Natural killer cell (primary cell): ENCODE measurements at regions not wholly inside any gene's neighbourhood (a gene's known extent, or its start where the extent isn't known, plus 50 kb on each side); places are given as distances from the start of the nearest gene placed in this dataset.

Source experiments
- ATAC-seq, 3 donors: fragments of 150-1000 bp in 2 of 3; fragments of 200-7000 bp in 1 of 3; cut with Tn5 transposase; 1 replicate in 1 of 3; 2 replicates in 2 of 3; pipeline ENCODE4 v1.10.0; 2021; ENCODE audit warnings: mild to moderate bottlenecking in 2 of 3, moderate library complexity in 2 of 3
- DNase-seq, 2 donors: peaks; one replicate each; pipeline versions ENCODE4 v3.0.0 to v3.0.0-alpha.2; 2013 to 2021; ENCODE audit warnings: mixed read lengths in 1 of 2
- H3K27ac ChIP-seq: one replicate; pipeline ENCODE4 v1.5.1; 2013; ENCODE audit warnings: mild to moderate bottlenecking, low read length
- H3K27me3 ChIP-seq: one replicate; pipeline ENCODE4 v1.6.1; 2013; ENCODE audit warnings: low read length; ENCODE audit not compliant: control insufficient read depth, insufficient read depth
- H3K36me3 ChIP-seq: one replicate; pipeline ENCODE4 v1.6.1; 2013; ENCODE audit warnings: low read length; ENCODE audit not compliant: control insufficient read depth, insufficient read depth
- H3K4me1 ChIP-seq: one replicate; pipeline ENCODE4 v1.6.1; 2013; ENCODE audit warnings: low read length; ENCODE audit not compliant: control insufficient read depth, insufficient read depth
- H3K4me3 ChIP-seq: one replicate; pipeline ENCODE4 v1.5.1; 2013; ENCODE audit warnings: low read length
- H3K9me3 ChIP-seq: one replicate; pipeline ENCODE4 v1.6.1; 2013; ENCODE audit warnings: low read length; ENCODE audit not compliant: control insufficient read depth, insufficient read depth
- H3K27ac Mint-ChIP-seq, 2 donors: one replicate each; pipeline ENCODE4 v1.8.0; 2022; ENCODE audit warnings: mild to moderate bottlenecking in 2 of 2, mixed read lengths in 2 of 2, moderate library complexity in 1 of 2
- H3K27me3 Mint-ChIP-seq, 2 donors: one replicate each; pipeline ENCODE4 v1.8.0; 2022; ENCODE audit warnings: low read depth in 2 of 2, mixed read lengths in 2 of 2
- H3K36me3 Mint-ChIP-seq: one replicate; pipeline ENCODE4 v1.8.0; 2022; ENCODE audit warnings: mixed read lengths
- H3K4me1 Mint-ChIP-seq, 2 donors: one replicate each; pipeline ENCODE4 v1.8.0; 2022; ENCODE audit warnings: mixed read lengths in 2 of 2
- H3K4me3 Mint-ChIP-seq: one replicate; pipeline ENCODE4 v1.8.0; 2022; ENCODE audit warnings: mild to moderate bottlenecking, moderate library complexity, mixed read lengths
- H3K9me3 Mint-ChIP-seq, 2 donors: one replicate each; pipeline ENCODE4 v1.8.0; 2022; ENCODE audit warnings: mixed read lengths in 2 of 2
- CTCF ChIP-seq: fragments of 200-600 bp; IDR thresholded peaks from one replicate; pipeline ENCODE4 v1.8.0; 2022; ENCODE audit warnings: antibody characterized with exemption
- WGBS: methylation state at CpG from one replicate; pipeline ENCODE4 v1.1.7; 2013; ENCODE audit warnings: missing lambda C conversion rate; ENCODE audit not compliant: insufficient coverage; 5-methylcytosine and 5-hydroxymethylcytosine counted together
- intact Hi-C: fragments of 100-400 bp; cut with micrococcal nuclease; formaldehyde crosslinking; loops from one replicate; pipeline ENCODE4 v1.14.2; 2022

GRCh38 chr13:111791131-111791530 lies 275.8 kb upstream of the SOX1 start:
- Mint-ChIP-seq H3K27ac (no peak overlapping the region), H3K36me3 (no peaks in the 10 kb centered on the region), H3K4me1 (no peaks in the 10 kb centered on the region), H3K4me3 (no peak overlapping the region), H3K27me3 (peaks cover 0 to 7% of the 10 kb centered on the region in 2 donors), H3K9me3 (no peaks in the 10 kb centered on the region)
- Histone ChIP-seq H3K4me1 (no peaks in the 10 kb centered on the region), H3K36me3 (no peaks in the 10 kb centered on the region), H3K9me3 (no peaks in the 10 kb centered on the region), H3K27ac (no peak overlapping the region), H3K4me3 (no peak overlapping the region), H3K27me3 (no peaks in the 10 kb centered on the region)
- intact Hi-C loops: no loop called here
- no peak for DNase-seq
- WGBS: 90% methylated on average over 3 of the region's 3 CpGs
- no peak for TF ChIP-seq CTCF
- ATAC-seq: no peak

- Histone ChIP-seq H3K27me3 (no peaks in the 10 kb centered on the region), H3K9me3 (no peaks in the 10 kb centered on the region), H3K36me3 (no peaks in the 10 kb centered on the region), H3K27ac (no peak overlapping the region), H3K4me3 (no peak overlapping the region), H3K4me1 (no peaks in the 10 kb centered on the region)
- no peaks in the 10 kb centered on the region for H3K36me3 Mint-ChIP-seq
- ATAC-seq: no peak
- intact Hi-C loops: no loop called here
- no peaks in the 10 kb centered on the region for H3K9me3 Mint-ChIP-seq
- peaks cover 0 to 7% of the 10 kb centered on the region in 2 donors for H3K27me3 Mint-ChIP-seq
- DNase-seq: no peak
- no peak for TF ChIP-seq CTCF
- no peak overlapping the region for H3K4me3 Mint-ChIP-seq
- H3K27ac Mint-ChIP-seq: no peak overlapping the region
- no peaks in the 10 kb centered on the region for H3K4me1 Mint-ChIP-seq
- WGBS: 82% methylated on average over 6 of the region's 6 CpGs
These were observed 274.0 kb upstream of the SOX1 start for GRCh38 chr13:111792956-111793355.
